ENCODE measurements at regions not wholly inside any gene's neighbourhood (a gene's known extent, or its start where the extent isn't known, plus 50 kb on each side); places are given as distances from the start of the nearest gene placed in this dataset.

DNA sequence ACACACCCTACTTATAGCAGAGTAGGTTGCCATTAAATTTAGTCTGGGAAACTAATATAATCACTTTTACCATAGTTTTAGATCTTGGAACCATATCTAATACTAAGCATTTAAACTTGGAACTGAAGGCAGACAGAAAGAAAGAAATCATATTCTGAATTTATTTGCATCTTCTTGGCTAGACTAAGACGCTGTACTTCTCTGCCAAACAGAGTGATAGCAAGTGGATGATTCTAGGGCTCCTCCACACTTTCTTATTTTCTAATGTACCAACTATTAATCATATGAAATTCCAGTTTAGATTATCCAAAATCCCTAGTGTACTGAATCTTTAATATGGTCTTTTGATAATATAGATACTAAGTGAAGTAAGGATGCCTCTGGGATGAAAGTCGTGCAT lies 277.0 kb downstream of the CENPW start:
- Histone ChIP-seq H3K9me3 (ENCODE audit: insufficient read depth, low read depth, low read length) (no peaks in the 10 kb centered on the region), H3K4me1 (ENCODE audit: insufficient read depth, low read length, poor library complexity, severe bottlenecking) (peaks cover 5% of the 10 kb centered on the region), H2AFZ (ENCODE audit: low read length) (no peak overlapping the region), H3K36me3 (ENCODE audit: insufficient read depth, low read length) (no peaks in the 10 kb centered on the region), H3K9me2 (replicated peaks; ENCODE audit: low read depth, low read length) (no peaks in the 10 kb centered on the region), H3K9ac (ENCODE audit: low read depth, low read length, poor library complexity, severe bottlenecking) (no peak overlapping the region), H3K4me2 (ENCODE audit: low read depth, low read length, poor library complexity, severe bottlenecking) (no peak overlapping the region), H3K27me3 (ENCODE audit: insufficient read depth, low read length, poor library complexity, severe bottlenecking) (no peaks in the 10 kb centered on the region), H4K20me1 (ENCODE audit: insufficient read depth, low read length, poor library complexity, severe bottlenecking) (no peaks in the 10 kb centered on the region), H3K79me2 (ENCODE audit: insufficient read depth, low read length) (no peaks in the 10 kb centered on the region), H3F3A (ENCODE audit: low read depth) (no peaks in the 10 kb centered on the region), H3K4me3 (ENCODE audit: low read length, poor library complexity, severe bottlenecking) (no peak overlapping the region)
- TF ChIP-seq, protein P1, sequence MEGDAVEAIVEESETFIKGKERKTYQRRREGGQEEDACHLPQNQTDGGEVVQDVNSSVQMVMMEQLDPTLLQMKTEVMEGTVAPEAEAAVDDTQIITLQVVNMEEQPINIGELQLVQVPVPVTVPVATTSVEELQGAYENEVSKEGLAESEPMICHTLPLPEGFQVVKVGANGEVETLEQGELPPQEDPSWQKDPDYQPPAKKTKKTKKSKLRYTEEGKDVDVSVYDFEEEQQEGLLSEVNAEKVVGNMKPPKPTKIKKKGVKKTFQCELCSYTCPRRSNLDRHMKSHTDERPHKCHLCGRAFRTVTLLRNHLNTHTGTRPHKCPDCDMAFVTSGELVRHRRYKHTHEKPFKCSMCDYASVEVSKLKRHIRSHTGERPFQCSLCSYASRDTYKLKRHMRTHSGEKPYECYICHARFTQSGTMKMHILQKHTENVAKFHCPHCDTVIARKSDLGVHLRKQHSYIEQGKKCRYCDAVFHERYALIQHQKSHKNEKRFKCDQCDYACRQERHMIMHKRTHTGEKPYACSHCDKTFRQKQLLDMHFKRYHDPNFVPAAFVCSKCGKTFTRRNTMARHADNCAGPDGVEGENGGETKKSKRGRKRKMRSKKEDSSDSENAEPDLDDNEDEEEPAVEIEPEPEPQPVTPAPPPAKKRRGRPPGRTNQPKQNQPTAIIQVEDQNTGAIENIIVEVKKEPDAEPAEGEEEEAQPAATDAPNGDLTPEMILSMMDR (conservative IDR thresholded peaks at IDR 0.05; ENCODE audit: low read length) = no peak
- TF ChIP-seq EZH2phosphoT487 (IDR thresholded peaks at IDR 0.05; ENCODE audit: borderline replicate concordance) = no peak

DNA sequence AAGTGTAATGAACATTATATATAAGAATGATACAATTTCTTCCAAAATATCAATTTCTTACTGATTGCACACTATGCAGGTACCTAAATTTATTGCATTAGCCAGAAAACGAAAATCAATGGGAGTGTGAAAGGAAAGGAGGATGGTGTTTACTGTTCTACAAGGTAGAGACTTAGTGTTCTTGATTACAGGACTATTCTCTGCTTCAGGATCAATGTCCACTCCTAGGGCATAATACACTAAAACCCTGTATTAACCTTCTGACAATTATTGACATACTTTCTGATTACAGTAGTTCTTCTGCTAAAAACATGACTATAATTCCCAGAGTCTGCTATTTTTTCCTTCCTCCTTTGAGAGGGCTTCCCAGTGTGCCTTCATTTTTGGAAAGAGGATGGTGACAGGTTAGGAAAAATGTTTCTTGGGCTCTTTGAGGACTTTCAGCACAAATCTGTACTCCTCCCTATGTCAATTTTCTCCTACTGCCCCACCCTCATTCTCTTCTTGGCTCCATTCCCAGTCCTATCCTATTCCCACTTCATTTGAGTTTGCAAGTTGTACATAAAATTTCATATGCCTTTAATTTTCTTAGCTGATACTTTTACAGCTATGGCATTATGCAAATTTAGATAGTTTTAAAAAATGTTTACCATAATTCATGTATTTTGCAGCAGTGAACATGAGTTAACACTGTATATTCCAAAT lies 278.9 kb downstream of the CENPW start:
- H3K79me2 ChIP-seq (ENCODE audit: insufficient read depth, low read length) = no peaks in the 10 kb centered on the region
- H3K4me1 ChIP-seq (ENCODE audit: insufficient read depth, low read length, poor library complexity, severe bottlenecking) = peaks cover 5% of the 10 kb centered on the region
- H3K4me3 ChIP-seq (ENCODE audit: low read length, poor library complexity, severe bottlenecking) = no peak overlapping the region
- no peaks in the 10 kb centered on the region for H4K20me1 ChIP-seq (ENCODE audit: insufficient read depth, low read length, poor library complexity, severe bottlenecking)
- H3K9me2 ChIP-seq (replicated peaks; ENCODE audit: low read depth, low read length) = no peaks in the 10 kb centered on the region
- H3K27me3 ChIP-seq (ENCODE audit: insufficient read depth, low read length, poor library complexity, severe bottlenecking) = no peaks in the 10 kb centered on the region
- no peaks in the 10 kb centered on the region for H3K9me3 ChIP-seq (ENCODE audit: insufficient read depth, low read depth, low read length)
- no peaks in the 10 kb centered on the region for H3F3A ChIP-seq (ENCODE audit: low read depth)
- no peak overlapping the region for H3K9ac ChIP-seq (ENCODE audit: low read depth, low read length, poor library complexity, severe bottlenecking)
- H2AFZ ChIP-seq (ENCODE audit: low read length) = no peak overlapping the region
- no peak overlapping the region for H3K4me2 ChIP-seq (ENCODE audit: low read depth, low read length, poor library complexity, severe bottlenecking)
- TF ChIP-seq, protein P1 (conservative IDR thresholded peaks at IDR 0.05; ENCODE audit: low read length) = no peak
- TF ChIP-seq EZH2phosphoT487 (IDR thresholded peaks at IDR 0.05; ENCODE audit: borderline replicate concordance) = no peak
- H3K36me3 ChIP-seq (ENCODE audit: insufficient read depth, low read length) = no peaks in the 10 kb centered on the region

DNA sequence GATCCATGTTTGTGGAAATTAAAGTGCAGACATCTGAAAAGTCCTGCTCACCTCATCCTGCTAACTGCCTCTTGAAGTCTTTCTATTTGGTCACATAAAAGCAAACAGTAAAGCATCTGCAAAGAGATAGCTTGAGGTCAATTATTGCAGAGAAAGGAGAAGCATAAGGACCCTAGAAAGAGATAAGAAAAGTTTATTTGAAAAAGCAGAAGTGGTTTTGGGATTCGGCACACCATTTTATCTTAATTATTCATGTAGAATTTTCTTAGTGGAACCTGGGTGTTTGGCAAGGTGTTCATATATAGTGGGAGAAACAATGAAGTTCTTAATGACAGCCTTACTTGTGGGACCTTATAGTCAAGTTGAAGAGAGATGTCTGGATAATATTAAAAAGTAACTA lies 280.8 kb downstream of the CENPW start:
- no peak for TF ChIP-seq EZH2phosphoT487 (IDR thresholded peaks at IDR 0.05; ENCODE audit: borderline replicate concordance)
- TF ChIP-seq, protein P1 (conservative IDR thresholded peaks at IDR 0.05; ENCODE audit: low read length) = no peak
- Histone ChIP-seq H3K9ac (ENCODE audit: low read depth, low read length, poor library complexity, severe bottlenecking) (no peak overlapping the region), H3K9me3 (ENCODE audit: insufficient read depth, low read depth, low read length) (no peaks in the 10 kb centered on the region), H4K20me1 (ENCODE audit: insufficient read depth, low read length, poor library complexity, severe bottlenecking) (no peaks in the 10 kb centered on the region), H3K9me2 (replicated peaks; ENCODE audit: low read depth, low read length) (no peaks in the 10 kb centered on the region), H3K4me1 (ENCODE audit: insufficient read depth, low read length, poor library complexity, severe bottlenecking) (no peaks in the 10 kb centered on the region), H3K4me2 (ENCODE audit: low read depth, low read length, poor library complexity, severe bottlenecking) (no peak overlapping the region), H3K27me3 (ENCODE audit: insufficient read depth, low read length, poor library complexity, severe bottlenecking) (no peaks in the 10 kb centered on the region), H3K79me2 (ENCODE audit: insufficient read depth, low read length) (no peaks in the 10 kb centered on the region), H3K4me3 (ENCODE audit: low read length, poor library complexity, severe bottlenecking) (no peak overlapping the region), H2AFZ (ENCODE audit: low read length) (no peak overlapping the region), H3K36me3 (ENCODE audit: insufficient read depth, low read length) (no peaks in the 10 kb centered on the region), H3F3A (ENCODE audit: low read depth) (no peaks in the 10 kb centered on the region)
